Thyroid gland (tissue), 4 donors: ENCODE measurements at regions not wholly inside any gene's neighbourhood (a gene's known extent, or its start where the extent isn't known, plus 50 kb on each side); places are given as distances from the start of the nearest gene placed in this dataset.
"Not testable (repeated sequence)": the region's sequence is repeated elsewhere in the genome, so short reads cannot be mapped to it uniquely, and the experiment has no call there.

Source experiments
- DNase-seq, 2 donors: peaks; one replicate each; pipeline ENCODE4 v3.0.0-alpha.2; 2019
- H3K27ac ChIP-seq, 3 donors: fragments of 200-600 bp; sonication (generic); 1 replicate in 2 of 3; 2 replicates in 1 of 3; pipeline ENCODE4 v1.5.1; 2016 to 2019; ENCODE audit warnings: mild to moderate bottlenecking in 1 of 3, moderate library complexity in 1 of 3
- H3K27me3 ChIP-seq: fragments of 200-600 bp; sonication (generic); one replicate; pipeline ENCODE4 v1.5.1; 2019
- H3K36me3 ChIP-seq, 2 donors: fragments of 200-600 bp; sonication (generic); one replicate each; pipeline ENCODE4 v1.5.1; 2016 to 2019
- H3K4me1 ChIP-seq, 2 donors: fragments of 200-600 bp; sonication (generic); one replicate each; pipeline ENCODE4 v1.5.1; 2017 to 2019
- H3K4me3 ChIP-seq, 3 donors: fragments of 200-600 bp; sonication (generic); replicated peaks in 1 of 3; 1 replicate in 2 of 3; 2 replicates in 1 of 3; pipeline ENCODE4 v1.5.1; 2016; ENCODE audit warnings: mild to moderate bottlenecking in 1 of 3
- H3K9me3 ChIP-seq: fragments of 200-600 bp; sonication (generic); one replicate; pipeline ENCODE4 v1.5.1; 2017
- CTCF ChIP-seq, 6 experiments: fragments of 200-600 bp in 3 of 6; fragments of 450-650 bp in 3 of 6; sonication (generic) in 3 of 6; IDR thresholded peaks; one replicate each; pipeline ENCODE4 v1.5.1; 2016 to 2019; ENCODE audit warnings: antibody characterized with exemption in 6 of 6, mild to moderate bottlenecking in 2 of 6, inconsistent platforms in 1 of 6, moderate library complexity in 1 of 6
- POLR2A ChIP-seq, 2 donors: fragments of 450-650 bp; IDR thresholded peaks; one replicate each; pipeline ENCODE4 v1.6.1; 2017; ENCODE audit warnings: antibody characterized with exemption in 2 of 2, mild to moderate bottlenecking in 2 of 2, moderate library complexity in 1 of 2
- WGBS, 2 donors: methylation state at CpG; one replicate each; pipeline ENCODE4 v1.1.5; 2017; 5-methylcytosine and 5-hydroxymethylcytosine counted together
- intact Hi-C: fragments of 100-400 bp; cut with DNase I; formaldehyde crosslinking; loops from one replicate; pipeline ENCODE4 v1.15.1; 2023

DNA sequence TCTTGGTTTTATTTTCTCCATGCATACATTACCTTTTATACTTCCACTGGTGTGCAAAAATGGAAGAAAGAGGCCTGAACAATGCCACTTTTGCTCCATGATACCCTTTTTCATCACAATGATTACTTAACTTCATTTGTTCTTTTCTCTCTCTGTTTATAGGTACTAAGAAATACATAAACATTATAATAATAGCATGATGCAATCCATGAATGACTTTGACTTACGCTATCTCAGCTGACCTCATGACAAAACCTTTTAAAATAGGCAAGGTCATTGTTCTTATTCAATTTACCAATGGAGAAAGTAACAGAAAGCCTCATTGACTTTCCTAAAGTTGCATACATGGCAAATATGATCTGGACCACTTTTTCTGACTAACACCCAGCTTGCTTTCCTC, 105.1 kb upstream of the ZEB1 start:
- Histone ChIP-seq H3K27ac (no peak overlapping the region), H3K4me3 (no peak overlapping the region), H3K27me3 (no peaks in the 10 kb centered on the region), H3K4me1 (no peaks in the 10 kb centered on the region), H3K36me3 (no peaks in the 10 kb centered on the region), H3K9me3 (peaks cover 3% of the 10 kb centered on the region)
- intact Hi-C loops, result no loop called here
- TF ChIP-seq POLR2A (IDR thresholded peaks at IDR 0.05), result no peak
- 96 to 98% methylated on average over 1 of the region's 1 CpG for WGBS, 2 donors
- no peak for DNase-seq

- Histone ChIP-seq H3K9me3 (peaks cover 3% of the 10 kb centered on the region), H3K27ac (no peak overlapping the region), H3K36me3 (no peaks in the 10 kb centered on the region), H3K4me3 (no peak overlapping the region), H3K4me1 (no peaks in the 10 kb centered on the region), H3K27me3 (no peaks in the 10 kb centered on the region)
- intact Hi-C loops, result no loop called here
- no peak for TF ChIP-seq CTCF (IDR thresholded peaks at IDR 0.05)
- no peak for TF ChIP-seq POLR2A (IDR thresholded peaks at IDR 0.05)
- no peak for DNase-seq
- 89 to 95% methylated on average over 2 of the region's 2 CpGs for WGBS, 2 donors
These were observed 104.0 kb upstream of the ZEB1 start for GRCh38 chr10:31215052-31215451.

GRCh38 chr10:31219306-31219705, 99.7 kb upstream of the ZEB1 start:
- Histone ChIP-seq H3K4me1 (no peaks in the 10 kb centered on the region), H3K36me3 (no peaks in the 10 kb centered on the region), H3K9me3 (no peaks in the 10 kb centered on the region), H3K27me3 (no peaks in the 10 kb centered on the region), H3K4me3 (no peak overlapping the region), H3K27ac (no peak overlapping the region)
- DNase-seq, result no peak
- intact Hi-C loops, result no loop called here
- WGBS, 2 donors, result 76 to 87% methylated on average over 1 of the region's 1 CpG
- no peak for TF ChIP-seq POLR2A (IDR thresholded peaks at IDR 0.05)
- TF ChIP-seq CTCF (IDR thresholded peaks at IDR 0.05), result no peak

DNA sequence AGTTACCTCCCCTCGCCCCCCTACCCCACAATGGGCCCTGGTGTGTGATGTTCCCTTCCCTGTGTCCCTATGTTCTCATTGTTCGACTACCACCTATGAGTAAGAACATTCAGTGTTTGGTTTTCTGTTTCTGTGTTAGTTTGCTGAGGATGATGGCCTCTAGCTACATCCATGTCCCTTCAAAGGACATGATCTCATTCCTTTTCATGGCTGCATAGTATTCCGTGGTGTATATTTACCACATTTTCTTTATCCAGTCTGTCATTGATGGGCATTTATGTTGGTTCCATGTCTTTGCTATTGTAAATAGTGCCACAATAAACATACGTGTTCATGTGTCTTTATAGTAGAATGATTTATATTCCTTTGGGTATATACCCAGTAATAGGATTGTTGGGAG, 90.2 kb upstream of the ZEB1 start:
- intact Hi-C loops, H3K9me3 ChIP-seq, H3K27ac ChIP-seq, H3K4me3 ChIP-seq, H3K4me1 ChIP-seq, DNase-seq, H3K27me3 ChIP-seq, H3K36me3 ChIP-seq: not testable (repeated sequence)
- 92 to 95% methylated on average over 4 of the region's 4 CpGs for WGBS, 2 donors

DNA sequence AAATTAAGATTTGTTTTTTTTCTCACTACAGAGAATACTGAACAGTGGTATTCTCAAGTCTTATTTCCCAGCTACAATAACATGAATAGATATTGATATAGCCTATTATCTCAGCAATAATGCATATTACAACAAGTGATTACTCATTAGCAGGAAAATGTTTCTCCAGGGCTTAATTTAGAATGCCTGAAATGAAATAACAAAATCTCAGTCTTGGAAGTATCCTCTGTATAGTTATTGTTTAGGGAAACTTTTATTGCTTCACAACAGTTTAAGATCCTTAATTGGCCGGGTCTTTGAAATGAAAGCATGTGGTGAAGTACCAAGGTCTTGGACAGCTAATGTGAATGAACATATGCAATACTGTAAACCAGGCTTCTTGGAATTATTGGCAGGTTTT, 79.1 kb upstream of the ZEB1 start:
- H3K4me3 ChIP-seq, result no peak overlapping the region
- H3K27ac ChIP-seq, result no peak overlapping the region
- H3K27me3 ChIP-seq, result no peaks in the 10 kb centered on the region
- intact Hi-C loops, result no loop called here
- no peak for DNase-seq
- 80 to 94% methylated on average over 1 of the region's 1 CpG for WGBS, 2 donors
- no peaks in the 10 kb centered on the region for H3K4me1 ChIP-seq
- no peak for TF ChIP-seq POLR2A (IDR thresholded peaks at IDR 0.05)
- no peak for TF ChIP-seq CTCF (IDR thresholded peaks at IDR 0.05)
- no peaks in the 10 kb centered on the region for H3K9me3 ChIP-seq
- no peaks in the 10 kb centered on the region for H3K36me3 ChIP-seq

- no peak overlapping the region for H3K4me3 ChIP-seq
- no peaks in the 10 kb centered on the region for H3K36me3 ChIP-seq
- WGBS, 2 donors, result 53 to 62% methylated on average over 1 of the region's 1 CpG
- intact Hi-C loops, result no loop called here
- DNase-seq, result no peak
- H3K4me1 ChIP-seq, result no peaks in the 10 kb centered on the region
- no peaks in the 10 kb centered on the region for H3K27me3 ChIP-seq
- H3K27ac ChIP-seq, result no peak overlapping the region
- H3K9me3 ChIP-seq, result no peaks in the 10 kb centered on the region
- TF ChIP-seq POLR2A (IDR thresholded peaks at IDR 0.05) (no peak), CTCF (IDR thresholded peaks at IDR 0.05) (no peak)
These were observed 76.1 kb upstream of the ZEB1 start for GRCh38 chr10:31242902-31243301.

DNA sequence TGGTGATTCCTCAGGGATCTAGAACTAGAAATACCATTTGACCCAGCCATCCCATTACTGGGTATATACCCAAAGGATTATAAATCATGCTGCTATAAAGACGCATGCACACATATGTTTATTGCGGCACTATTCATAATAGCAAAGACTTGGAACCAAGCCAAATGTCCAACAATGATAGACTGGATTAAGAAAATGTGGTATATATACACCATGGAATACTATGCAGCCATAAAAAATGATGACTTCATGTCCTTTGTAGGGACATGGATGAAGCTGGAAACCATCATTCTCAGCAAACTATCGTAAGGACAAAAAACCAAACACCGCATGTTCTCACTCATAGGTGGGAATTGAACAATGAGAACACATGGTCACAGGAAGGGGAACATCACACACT, 67.9 kb upstream of the ZEB1 start:
- H3K9me3 ChIP-seq, H3K4me3 ChIP-seq, H3K36me3 ChIP-seq, H3K27ac ChIP-seq, H3K4me1 ChIP-seq, H3K27me3 ChIP-seq, DNase-seq, intact Hi-C loops: not testable (repeated sequence)
- 94 to 100% methylated on average over 4 of the region's 4 CpGs for WGBS, 2 donors
